Esophagus squamous epithelium (tissue), 5 donors: ENCODE measurements at regions not wholly inside any gene's neighbourhood (a gene's known extent, or its start where the extent isn't known, plus 50 kb on each side); places are given as distances from the start of the nearest gene placed in this dataset.
A peak's percentile ranks its signal among the peaks of the same experiment; 100 is the strongest.

Experiments used
- DNase-seq: peaks from one replicate; lab custom pipeline; 2025; lab: John Stamatoyannopoulos, UW
- H3K27ac ChIP-seq, 4 donors: fragments of 200-600 bp; sonication (generic); one replicate each; pipeline ENCODE4 v1.5.1; 2016 to 2019; ENCODE audit warnings: mild to moderate bottlenecking in 1 of 4
- H3K27me3 ChIP-seq, 4 donors: fragments of 200-600 bp; sonication (generic); 1 replicate in 3 of 4; 2 replicates in 1 of 4; pipeline versions ENCODE4 v1.5.1 to v1.6.0; 2017 to 2021; ENCODE audit warnings: antibody characterized with exemption in 1 of 4
- H3K36me3 ChIP-seq, 3 donors: fragments of 200-600 bp; sonication (generic); one replicate each; pipeline ENCODE4 v1.5.1; 2016 to 2019
- H3K4me1 ChIP-seq, 3 donors: fragments of 200-600 bp; sonication (generic); one replicate each; pipeline ENCODE4 v1.5.1; 2017 to 2019
- H3K4me3 ChIP-seq, 4 donors: fragments of 200-600 bp; sonication (generic); 1 replicate in 3 of 4; 2 replicates in 1 of 4; pipeline ENCODE4 v1.5.1; 2016 to 2019; ENCODE audit warnings: mild to moderate bottlenecking in 2 of 4, moderate library complexity in 1 of 4
- H3K9me3 ChIP-seq, 3 donors: fragments of 200-600 bp; sonication (generic); one replicate each; pipeline ENCODE4 v1.5.1; 2016 to 2019
- POLR2A ChIP-seq, 4 donors: fragments of 450-650 bp; IDR thresholded peaks; one replicate each; pipeline ENCODE4 v1.6.1; 2017; ENCODE audit warnings: antibody characterized with exemption in 4 of 4, mild to moderate bottlenecking in 4 of 4, moderate library complexity in 3 of 4
- WGBS, 2 donors: methylation state at CpG; one replicate each; pipeline ENCODE4 v1.1.5; 2018; 5-methylcytosine and 5-hydroxymethylcytosine counted together
- intact Hi-C: fragments of 100-400 bp; cut with DNase I; formaldehyde crosslinking; loops from one replicate; pipeline ENCODE4 v1.15.0; 2022
- TF ChIP-seq, protein P1 (sequence below), 6 experiments: fragments of 450-650 bp in 4 of 6; fragments of 200-600 bp in 2 of 6; sonication (generic) in 2 of 6; IDR thresholded peaks; one replicate each; pipeline ENCODE4 v1.5.1; 2016 to 2019; ENCODE audit warnings: antibody characterized with exemption in 6 of 6, mild to moderate bottlenecking in 4 of 6, moderate library complexity in 4 of 6
- donor health status: DM: yes; HTN: yes; CAD: no.

DNA sequence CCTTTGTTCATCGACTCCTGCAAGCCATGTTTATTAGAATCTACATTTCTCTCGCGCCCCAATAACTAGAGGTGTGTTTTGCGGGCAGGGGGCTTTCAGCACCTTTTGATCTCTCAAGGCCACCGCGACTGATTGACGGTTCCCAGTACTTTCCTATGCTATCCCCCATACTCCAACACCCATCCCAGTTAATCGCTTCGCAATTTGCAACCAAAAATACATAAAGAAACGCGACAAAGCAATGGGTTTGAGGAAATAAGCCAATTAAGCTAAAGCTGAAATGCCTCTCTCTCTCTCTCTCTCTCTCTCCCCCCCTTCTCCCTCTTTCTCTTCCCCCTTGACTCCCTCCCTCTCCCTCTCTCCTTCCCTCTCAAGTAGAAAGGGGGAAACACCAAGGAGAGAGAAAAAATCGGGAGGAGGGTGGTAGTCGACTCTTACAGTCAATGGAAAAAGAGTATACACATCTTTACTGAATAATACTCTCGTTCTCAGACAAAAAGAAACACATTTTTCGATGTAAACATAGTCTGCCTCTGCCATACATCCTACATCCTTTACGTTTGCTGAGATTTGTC, 128.0 kb upstream of the DPYD start:
- peak overlapping the region in 1 of 4 donors; percentile 37 for H3K4me3 ChIP-seq
- 4 to 7% methylated on average over 16 of the region's 16 CpGs for WGBS, 2 donors
- H3K27me3 ChIP-seq, result peaks cover 8 to 98% (median 28%) of the 10 kb centered on the region in 4 donors
- H3K27ac ChIP-seq, result no peak overlapping the region
- TF ChIP-seq POLR2A (IDR thresholded peaks at IDR 0.05), result no peak
- TF ChIP-seq, protein P1, sequence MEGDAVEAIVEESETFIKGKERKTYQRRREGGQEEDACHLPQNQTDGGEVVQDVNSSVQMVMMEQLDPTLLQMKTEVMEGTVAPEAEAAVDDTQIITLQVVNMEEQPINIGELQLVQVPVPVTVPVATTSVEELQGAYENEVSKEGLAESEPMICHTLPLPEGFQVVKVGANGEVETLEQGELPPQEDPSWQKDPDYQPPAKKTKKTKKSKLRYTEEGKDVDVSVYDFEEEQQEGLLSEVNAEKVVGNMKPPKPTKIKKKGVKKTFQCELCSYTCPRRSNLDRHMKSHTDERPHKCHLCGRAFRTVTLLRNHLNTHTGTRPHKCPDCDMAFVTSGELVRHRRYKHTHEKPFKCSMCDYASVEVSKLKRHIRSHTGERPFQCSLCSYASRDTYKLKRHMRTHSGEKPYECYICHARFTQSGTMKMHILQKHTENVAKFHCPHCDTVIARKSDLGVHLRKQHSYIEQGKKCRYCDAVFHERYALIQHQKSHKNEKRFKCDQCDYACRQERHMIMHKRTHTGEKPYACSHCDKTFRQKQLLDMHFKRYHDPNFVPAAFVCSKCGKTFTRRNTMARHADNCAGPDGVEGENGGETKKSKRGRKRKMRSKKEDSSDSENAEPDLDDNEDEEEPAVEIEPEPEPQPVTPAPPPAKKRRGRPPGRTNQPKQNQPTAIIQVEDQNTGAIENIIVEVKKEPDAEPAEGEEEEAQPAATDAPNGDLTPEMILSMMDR (IDR thresholded peaks at IDR 0.05), result no peak
- H3K36me3 ChIP-seq, result no peaks in the 10 kb centered on the region
- intact Hi-C loops, result no loop called here
- no peak for DNase-seq
- no peaks in the 10 kb centered on the region for H3K9me3 ChIP-seq
- H3K4me1 ChIP-seq, result peaks cover 15 to 45% (median 20%) of the 10 kb centered on the region in 3 donors

GRCh38 chr1:98048244-98048643, 127.4 kb upstream of the DPYD start:
- H3K36me3 ChIP-seq, result no peaks in the 10 kb centered on the region
- no peaks in the 10 kb centered on the region for H3K9me3 ChIP-seq
- H3K27ac ChIP-seq, result no peak overlapping the region
- H3K4me3 ChIP-seq, result peak overlapping the region in 1 of 4 donors; percentile 37
- peaks cover 8 to 98% (median 28%) of the 10 kb centered on the region in 4 donors for H3K27me3 ChIP-seq
- no peak for TF ChIP-seq POLR2A (IDR thresholded peaks at IDR 0.05)
- TF ChIP-seq, protein P1 (IDR thresholded peaks at IDR 0.05), result peak in 1 of 6 experiments; percentile 30
- no peak for DNase-seq
- WGBS, 2 donors, result 1 to 2% methylated on average over 15 of the region's 15 CpGs
- intact Hi-C loops, result no loop called here
- peaks cover 9 to 39% (median 16%) of the 10 kb centered on the region in 3 donors for H3K4me1 ChIP-seq

- WGBS, 2 donors, result 23 to 44% methylated on average over 1 of the region's 1 CpG
- H3K36me3 ChIP-seq, result no peaks in the 10 kb centered on the region
- no peak overlapping the region for H3K27ac ChIP-seq
- H3K9me3 ChIP-seq, result no peaks in the 10 kb centered on the region
- H3K4me1 ChIP-seq, result peaks cover 9 to 34% (median 15%) of the 10 kb centered on the region in 3 donors
- no peak overlapping the region for H3K4me3 ChIP-seq
- peaks cover 8 to 98% (median 28%) of the 10 kb centered on the region in 4 donors for H3K27me3 ChIP-seq
- intact Hi-C loops, result no loop called here
- TF ChIP-seq POLR2A (IDR thresholded peaks at IDR 0.05), result no peak
- TF ChIP-seq, protein P1 (IDR thresholded peaks at IDR 0.05), result no peak
- no peak for DNase-seq
Measured at GRCh38 chr1:98047171-98047570, 126.3 kb upstream of the DPYD start.

- Histone ChIP-seq H3K27ac (no peak overlapping the region), H3K4me3 (peak overlapping the region; percentile 23 to 65 (median 36)), H3K36me3 (no peaks in the 10 kb centered on the region), H3K27me3 (peaks cover 8 to 91% (median 28%) of the 10 kb centered on the region in 4 donors), H3K4me1 (peaks cover 9 to 34% (median 15%) of the 10 kb centered on the region in 3 donors), H3K9me3 (no peaks in the 10 kb centered on the region)
- no peak for DNase-seq
- 12 to 22% methylated on average over 15 to 19 of the region's 51 CpGs for WGBS, 2 donors
- intact Hi-C loops, result no loop called here
- TF ChIP-seq POLR2A (IDR thresholded peaks at IDR 0.05), result no peak
- TF ChIP-seq, protein P1 (IDR thresholded peaks at IDR 0.05), result no peak
Measured at GRCh38 chr1:98045767-98046641, 125.2 kb upstream of the DPYD start.
